PC-3 (cell line): ENCODE measurements at regions not wholly inside any gene's neighbourhood (a gene's known extent, or its start where the extent isn't known, plus 50 kb on each side); places are given as distances from the start of the nearest gene placed in this dataset.

ENCODE experiments used
- ATAC-seq: fragments of 200-7000 bp; cut with Tn5 transposase; 2 replicates; pipeline ENCODE4 v1.9.1; 2020; ENCODE audit warnings: mild to moderate bottlenecking, moderate library complexity
- BruUV-seq: library from RNA; stranded (reverse); fragments of 400-500 nt; replicated peaks from 2 replicates; lab custom pipeline; 2021; lab: Mats Ljungman, UMichigan
- CTCF ChIA-PET: fragments of 300-600 bp; sonication (Branson Sonifier 250); formaldehyde crosslinking; loops from one replicate; lab custom pipeline; 2022; ENCODE audit warnings: antibody characterized with exemption; lab: Charles Lee
- POLR2A ChIA-PET: fragments of 300-600 bp; sonication (Branson Sonifier 250); formaldehyde crosslinking; loops from one replicate; lab custom pipeline; 2022; ENCODE audit warnings: antibody characterized with exemption; ENCODE audit not compliant: unreplicated experiment; lab: Charles Lee
- DNase-seq: peaks from one replicate; pipeline ENCODE4 v3.0.0-alpha.2; 2015
- H2AFZ ChIP-seq: fragments of 300-600 bp; sonication (generic); 2 replicates; pipeline ENCODE4 v1.6.0; 2016; ENCODE audit warnings: antibody characterized with exemption, low read length
- H3F3A ChIP-seq: fragments of 300-600 bp; sonication (generic); one replicate; pipeline ENCODE4 v1.6.0; 2017; ENCODE audit warnings: antibody characterized with exemption, low read length, control low read depth, mild to moderate bottlenecking; ENCODE audit not compliant: unreplicated experiment
- H3K27ac ChIP-seq: fragments of 300-600 bp; sonication (generic); 2 replicates; pipeline ENCODE4 v1.5.1; 2016; ENCODE audit warnings: mild to moderate bottlenecking, low read length
- H3K27me3 ChIP-seq: fragments of 300-600 bp; sonication (generic); 2 replicates; pipeline ENCODE4 v1.6.1; 2016; ENCODE audit warnings: low read length, mixed read lengths
- H3K36me3 ChIP-seq: fragments of 300-600 bp; sonication (generic); 2 replicates; pipeline ENCODE4 v1.6.1; 2016; ENCODE audit warnings: low read depth, mixed run types, low read length, mixed read lengths
- H3K4me1 ChIP-seq: fragments of 300-600 bp; sonication (generic); 2 replicates; pipeline ENCODE4 v1.5.1; 2016; ENCODE audit warnings: low read length; ENCODE audit not compliant: insufficient read depth
- H3K4me2 ChIP-seq: fragments of 300-600 bp; sonication (generic); 2 replicates; pipeline ENCODE4 v1.6.0; 2016; ENCODE audit warnings: low read length
- H3K4me3 ChIP-seq: fragments of 300-600 bp; sonication (generic); 2 replicates; pipeline ENCODE4 v1.5.1; 2016; ENCODE audit warnings: mild to moderate bottlenecking, low read length, mixed read lengths
- H3K79me2 ChIP-seq: fragments of 300-600 bp; sonication (generic); 2 replicates; pipeline ENCODE4 v1.6.1; 2017; ENCODE audit warnings: low read length, mixed read lengths
- H3K9ac ChIP-seq: fragments of 300-600 bp; sonication (generic); 2 replicates; pipeline ENCODE4 v1.6.0; 2016; ENCODE audit warnings: mild to moderate bottlenecking, low read length
- H3K9me2 ChIP-seq: fragments of 300-600 bp; sonication (generic); replicated peaks from 2 replicates; pipeline ENCODE4 v1.6.1; 2016; ENCODE audit warnings: mixed run types, low read length, mixed read lengths
- H3K9me3 ChIP-seq: fragments of 300-600 bp; sonication (generic); 2 replicates; pipeline ENCODE4 v1.6.1; 2016; ENCODE audit warnings: low read length, mixed read lengths
- H4K20me1 ChIP-seq: fragments of 300-600 bp; sonication (generic); 2 replicates; pipeline ENCODE4 v1.6.1; 2016; ENCODE audit warnings: low read length, mixed read lengths
- CTCF ChIP-seq: fragments of 300-600 bp; sonication (generic); conservative IDR thresholded peaks from 2 replicates; pipeline ENCODE4 v1.5.1; 2017; ENCODE audit warnings: antibody characterized with exemption, low read depth, mild to moderate bottlenecking, low read length
- EZH2 ChIP-seq: fragments of 300-600 bp; sonication (generic); IDR thresholded peaks from one replicate; pipeline ENCODE4 v1.6.1; 2017; ENCODE audit warnings: antibody characterized with exemption, mild to moderate bottlenecking, low read length; ENCODE audit not compliant: unreplicated experiment
- EZH2phosphoT487 ChIP-seq: fragments of 300-600 bp; sonication (generic); IDR thresholded peaks from 2 replicates; pipeline ENCODE4 v1.6.1; 2018; ENCODE audit warnings: mild to moderate bottlenecking, antibody characterized with exemption, low read length, borderline replicate concordance
- intact Hi-C: fragments of 100-400 bp; cut with micrococcal nuclease; formaldehyde crosslinking; loops from 2 replicates; pipeline ENCODE4 v1.9.0; 2023

- POLR2A ChIA-PET = no interaction called here
- Histone ChIP-seq H3K27me3 (no peaks in the 10 kb centered on the region), H3K27ac (no peak overlapping the region), H3K4me3 (no peak overlapping the region), H3K36me3 (no peaks in the 10 kb centered on the region), H3K79me2 (no peaks in the 10 kb centered on the region), H3F3A (no peaks in the 10 kb centered on the region), H3K9me2 (no peaks in the 10 kb centered on the region), H2AFZ (no peak overlapping the region), H3K9me3 (no peaks in the 10 kb centered on the region), H4K20me1 (no peaks in the 10 kb centered on the region), H3K4me1 (no peaks in the 10 kb centered on the region), H3K9ac (no peak overlapping the region), H3K4me2 (no peak overlapping the region)
- DNase-seq (no peak), ATAC-seq (peak; percentile 56)
- TF ChIP-seq CTCF = no peak
- TF ChIP-seq EZH2 = no peak
- TF ChIP-seq EZH2phosphoT487 = no peak
- CTCF ChIA-PET = no interaction called here
- intact Hi-C loops = no loop called here
- BruUV-seq = no TSS peak
Observed at GRCh38 chr5:139733698-139734538, 61.7 kb upstream of the PSD2 start.

GRCh38 chr5:139734539-139734916, 61.1 kb upstream of the PSD2 start:
- H3K4me3 ChIP-seq = no peak overlapping the region
- no peaks in the 10 kb centered on the region for H3K27me3 ChIP-seq
- no peak for ATAC-seq
- H3K4me2 ChIP-seq = no peak overlapping the region
- H3K79me2 ChIP-seq = no peaks in the 10 kb centered on the region
- no peaks in the 10 kb centered on the region for H4K20me1 ChIP-seq
- no peaks in the 10 kb centered on the region for H3K9me2 ChIP-seq
- no TSS peak for BruUV-seq
- H2AFZ ChIP-seq = no peak overlapping the region
- CTCF ChIA-PET = no interaction called here
- no peak for DNase-seq
- intact Hi-C loops = no loop called here
- TF ChIP-seq EZH2phosphoT487 (no peak), EZH2 (no peak), CTCF (no peak)
- no peak overlapping the region for H3K9ac ChIP-seq
- H3K9me3 ChIP-seq = no peaks in the 10 kb centered on the region
- POLR2A ChIA-PET = no interaction called here
- no peak overlapping the region for H3K27ac ChIP-seq
- no peaks in the 10 kb centered on the region for H3F3A ChIP-seq
- no peaks in the 10 kb centered on the region for H3K36me3 ChIP-seq
- H3K4me1 ChIP-seq = no peaks in the 10 kb centered on the region
